ENCODE measurements at regions not wholly inside any gene's neighbourhood (a gene's known extent, or its start where the extent isn't known, plus 50 kb on each side); places are given as distances from the start of the nearest gene placed in this dataset.
"Not testable (repeated sequence)": the region's sequence is repeated elsewhere in the genome, so short reads cannot be mapped to it uniquely, and the experiment has no call there.

GRCh38 chr21:5329311-5329939, 5192.0 kb upstream of the TPTE start:
- not testable (repeated sequence) for TF ChIP-seq POLR2AphosphoS5 (IDR thresholded peaks at IDR 0.05; ENCODE audit: insufficient read depth in 1 of 2, low read depth in 1 of 2); POLR2A (IDR thresholded peaks at IDR 0.05)

All from vagina (tissue), 2 donors.